Mammary epithelial cell (primary cell): ENCODE measurements at regions not wholly inside any gene's neighbourhood (a gene's known extent, or its start where the extent isn't known, plus 50 kb on each side); places are given as distances from the start of the nearest gene placed in this dataset.

ENCODE experiments used
- CTCF ChIP-seq, 2 donors: IDR thresholded peaks in 1 of 2; conservative IDR thresholded peaks in 1 of 2; 2 replicates each; pipeline ENCODE4 v1.5.1; 2011 to 2012; ENCODE audit warnings: inconsistent platforms in 2 of 2, low read length in 2 of 2, mild to moderate bottlenecking in 2 of 2, control low read depth in 1 of 2, low read depth in 1 of 2; ENCODE audit not compliant: insufficient read depth in 1 of 2; ENCODE audit errors: extremely low read depth in 1 of 2
- EZH2 ChIP-seq: IDR thresholded peaks from 2 replicates; pipeline ENCODE4 v1.6.1; 2012; ENCODE audit warnings: low read length, inconsistent platforms, borderline replicate concordance

- TF ChIP-seq CTCF (conservative IDR thresholded peaks at IDR 0.05 in 1 of 2, IDR thresholded peaks at IDR 0.05 in 1 of 2; ENCODE audit: extremely low read depth in 1 of 2, insufficient read depth in 1 of 2, low read depth in 1 of 2, low read length in 2 of 2) = no peak
- no peak for TF ChIP-seq EZH2
These were observed 600.1 kb upstream of the RAB6C start for GRCh38 chr2:129379411-129379810.
